Inflammatory macrophage (primary cell): ENCODE measurements at regions not wholly inside any gene's neighbourhood (a gene's known extent, or its start where the extent isn't known, plus 50 kb on each side); places are given as distances from the start of the nearest gene placed in this dataset.
"Not testable (repeated sequence)": the region's sequence is repeated elsewhere in the genome, so short reads cannot be mapped to it uniquely, and the experiment has no call there.

Experiments used
- DNase-seq, 2 donors: peaks; one replicate each; pipeline ENCODE4 v3.0.0-alpha.2; 2020 to 2022

DNA sequence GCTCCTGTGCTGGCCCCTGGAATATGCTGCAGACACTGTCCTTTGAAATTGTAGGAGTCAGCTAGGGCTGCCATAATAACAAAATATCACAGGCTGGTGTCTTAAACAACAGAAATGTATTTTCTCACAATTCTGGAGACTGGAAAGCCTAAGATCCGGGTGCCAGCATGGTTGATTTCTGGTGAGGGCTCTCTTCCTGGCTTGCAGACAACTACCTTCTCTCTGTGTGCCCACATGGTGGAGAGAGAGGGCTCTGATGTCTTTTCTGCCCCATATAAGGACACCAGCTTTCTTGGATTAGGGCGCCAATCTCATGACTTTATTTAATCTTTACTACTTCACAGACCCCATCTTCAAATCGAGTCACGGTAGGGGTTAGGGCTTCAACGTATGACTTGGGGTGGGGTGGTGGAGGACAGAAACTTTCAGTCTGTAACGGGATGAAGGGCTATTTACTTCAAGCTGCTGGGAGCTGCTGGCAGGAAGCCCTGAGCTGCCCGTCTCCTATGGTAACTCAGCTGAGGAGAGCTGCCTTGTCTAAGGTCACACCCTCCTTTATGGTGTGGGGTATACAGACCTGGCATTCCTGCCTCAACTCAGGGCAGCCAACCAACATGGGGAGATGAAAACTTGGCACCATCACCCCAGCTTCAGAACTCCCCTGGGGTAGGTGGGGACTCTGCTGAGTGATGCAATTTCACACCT, 142.9 kb upstream of the ZBED5 start:
- DNase-seq = no peak

DNA sequence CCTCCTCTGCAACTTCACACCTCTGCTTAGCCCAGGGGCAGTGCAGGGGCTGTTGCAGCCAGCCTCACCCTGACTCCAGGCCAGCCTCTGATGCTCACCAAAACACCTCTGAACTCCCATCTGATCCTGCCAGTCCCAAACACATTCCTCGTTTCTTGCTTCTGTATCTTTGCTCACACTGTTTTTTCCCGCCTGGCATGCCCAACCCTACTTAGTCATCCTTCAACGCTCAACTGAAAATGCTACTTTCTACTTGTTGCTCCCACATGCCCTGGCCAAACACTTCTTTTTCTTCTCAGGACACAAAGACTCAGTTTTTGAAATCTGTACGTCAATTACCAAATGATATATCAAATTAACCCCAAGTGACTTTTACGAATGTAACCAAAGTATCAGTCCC, 140.8 kb upstream of the ZBED5 start:
- no peak for DNase-seq

DNA sequence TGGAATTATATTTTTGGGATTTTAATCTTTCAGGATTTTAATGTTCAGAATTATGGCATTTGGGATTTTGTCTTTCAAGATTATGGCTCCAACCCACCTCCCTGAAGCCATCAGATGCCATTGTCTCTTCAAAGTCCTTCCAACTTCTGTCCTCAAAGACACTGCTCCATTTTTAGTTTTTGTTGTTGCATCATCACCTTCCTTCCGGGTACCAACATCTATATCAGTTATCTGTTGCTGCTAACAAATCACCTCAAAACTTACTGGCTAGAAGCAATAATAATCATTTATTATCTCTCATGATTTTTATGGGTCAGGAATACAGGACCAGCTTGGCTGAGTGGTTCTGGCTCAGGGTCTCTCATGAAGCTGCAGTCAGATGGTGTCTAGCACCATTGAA, 138.8 kb upstream of the ZBED5 start:
- no peak for DNase-seq

DNA sequence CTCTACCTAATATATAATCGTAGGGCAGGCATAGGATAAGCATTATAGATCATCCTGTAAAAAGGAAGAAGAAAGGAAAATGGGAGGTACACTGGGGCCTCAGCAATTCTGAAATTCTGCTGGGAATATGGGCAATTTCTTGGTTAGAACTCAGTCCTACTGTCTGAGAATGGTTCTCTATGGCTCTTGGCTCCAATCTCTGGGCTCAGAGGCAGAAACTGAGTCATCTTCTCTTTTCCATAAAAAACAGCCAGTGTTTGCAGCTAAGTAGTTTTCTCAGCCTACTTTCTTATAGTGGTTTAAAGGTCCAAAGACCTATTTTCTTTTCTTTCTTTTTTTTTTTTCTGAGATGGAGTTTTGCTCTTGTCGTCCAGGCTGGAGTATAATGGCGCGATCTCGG, 135.8 kb upstream of the ZBED5 start:
- DNase-seq = no peak

GRCh38 chr11:10993186-10993585, 135.3 kb upstream of the ZBED5 start:
- DNase-seq = no peak

DNA sequence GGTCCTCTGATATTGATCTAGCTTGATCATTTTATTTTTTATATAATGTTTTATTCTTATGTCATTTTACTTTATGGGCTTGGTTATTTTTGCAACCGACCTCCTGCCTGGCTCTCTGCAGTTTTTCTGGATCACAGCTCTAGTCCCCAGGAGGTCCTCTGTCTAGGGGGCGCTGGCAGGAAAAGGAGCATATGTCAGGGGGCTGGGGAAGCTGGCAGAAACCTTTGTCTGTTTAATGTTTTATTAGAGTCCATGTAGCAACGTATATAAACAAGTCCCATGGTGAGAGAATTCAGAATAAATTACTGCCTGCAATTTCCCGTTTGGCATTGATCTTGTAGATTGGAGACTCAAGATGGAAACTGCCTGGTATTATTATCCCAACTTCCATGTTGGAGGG, 133.5 kb upstream of the ZBED5 start:
- no peak for DNase-seq

DNA sequence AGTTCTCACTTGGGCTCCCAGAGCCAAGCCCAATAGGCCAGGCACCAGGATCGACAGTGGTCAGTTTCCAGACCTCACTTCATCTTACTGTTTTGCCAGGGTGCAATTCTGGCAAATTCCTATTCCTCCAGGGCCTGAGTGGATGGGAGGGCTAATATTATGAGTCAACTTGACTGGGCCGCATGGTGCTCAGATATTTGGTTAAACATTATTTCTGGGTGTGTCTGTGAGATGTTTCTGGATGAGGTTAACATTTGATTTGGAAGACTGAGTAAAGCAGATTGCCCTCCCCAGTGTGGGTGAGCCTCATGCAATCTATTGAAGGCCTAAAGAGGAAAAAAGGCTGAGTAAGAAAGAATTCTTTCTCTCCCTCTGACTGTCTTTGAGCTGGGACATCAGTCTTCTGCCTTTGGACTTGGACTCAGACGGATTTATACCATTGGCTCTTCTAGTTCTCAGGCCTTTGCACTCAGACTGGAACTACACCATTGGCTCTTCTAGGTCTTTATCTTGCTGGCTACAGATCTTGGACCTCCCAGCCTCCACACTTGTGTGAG, 132.9 kb upstream of the ZBED5 start:
- no peak for DNase-seq

DNA sequence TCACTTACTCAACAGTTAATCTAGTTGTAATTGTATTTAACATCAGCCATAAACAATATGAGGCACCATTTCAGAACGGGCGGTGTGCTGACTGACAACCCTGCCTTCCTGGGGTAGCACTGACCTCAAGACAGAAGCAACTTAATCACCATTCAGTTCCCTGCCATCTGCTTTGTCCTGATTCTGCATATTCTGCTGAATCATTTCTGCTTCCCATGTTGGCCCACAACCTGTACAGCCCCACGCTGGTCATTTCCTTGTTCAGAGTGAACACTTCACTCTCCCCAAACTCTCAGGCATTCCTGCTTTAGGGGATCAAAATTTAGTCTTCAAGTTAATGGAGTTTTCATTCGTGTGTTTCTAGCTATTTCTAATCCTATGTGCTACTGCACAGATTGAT, 132.3 kb upstream of the ZBED5 start:
- peak; percentile 39 to 45 for DNase-seq

DNA sequence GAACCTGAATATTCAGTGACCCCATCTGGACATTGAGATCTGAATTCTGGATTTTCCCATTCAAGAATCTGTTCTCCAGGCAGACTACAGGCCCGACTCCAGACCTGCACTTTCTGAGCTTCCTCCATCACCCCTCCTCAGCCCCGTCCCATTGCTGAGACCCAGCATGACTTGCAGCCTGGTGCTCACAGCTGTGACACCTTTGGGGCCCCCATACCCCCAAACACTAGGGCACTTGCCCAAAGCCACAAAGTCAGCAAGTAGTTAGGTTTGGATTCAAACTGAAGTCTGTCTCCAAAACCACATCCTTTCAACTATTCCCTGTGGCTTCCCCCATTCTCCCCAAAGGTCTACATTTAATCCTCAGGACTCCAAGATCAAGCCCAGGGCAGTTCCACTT, 128.2 kb upstream of the ZBED5 start:
- DNase-seq = no peak

DNA sequence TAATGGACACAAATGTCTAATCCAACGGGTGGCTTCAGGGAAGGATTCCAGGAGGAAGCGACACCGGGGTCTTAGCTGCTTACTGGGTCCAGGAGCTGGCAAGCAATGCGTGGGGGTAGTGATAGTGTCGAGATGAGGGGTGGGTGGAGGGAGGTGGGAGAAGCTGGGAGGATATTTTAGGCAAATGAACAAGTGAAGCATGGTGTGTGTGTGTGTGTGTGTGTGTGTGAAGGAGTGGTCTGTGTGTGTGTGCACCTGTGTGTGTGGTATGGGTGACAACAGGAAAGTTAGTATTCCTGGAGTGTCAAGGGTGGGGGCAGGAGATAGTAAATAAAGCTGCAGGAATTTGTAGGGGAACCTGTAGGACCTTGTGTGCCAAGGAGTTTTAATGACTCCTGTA, 126.9 kb upstream of the ZBED5 start:
- DNase-seq = no peak

DNA sequence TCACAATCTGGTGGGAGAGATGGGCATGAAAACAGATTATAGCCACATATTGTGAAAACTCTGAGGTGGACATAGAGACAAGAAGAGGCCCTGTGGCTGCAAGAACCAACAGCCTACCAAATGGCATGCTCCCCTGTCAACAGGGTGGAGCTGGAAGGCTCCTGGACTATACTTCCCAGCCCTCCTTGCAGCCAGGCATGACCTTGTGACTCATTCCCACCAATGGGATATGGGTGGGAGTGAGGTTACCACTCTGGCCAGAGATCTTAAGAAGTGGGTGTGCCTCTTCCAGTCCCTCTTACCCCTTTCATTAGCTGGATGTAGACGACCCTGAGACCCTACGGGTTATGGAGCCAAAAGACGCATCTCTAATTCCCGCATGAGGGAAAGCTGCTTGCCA, 126.4 kb upstream of the ZBED5 start:
- no peak for DNase-seq

GRCh38 chr11:10982704-10983510, 125.1 kb upstream of the ZBED5 start:
- DNase-seq = peak in 1 of 2 donors; percentile 10

GRCh38 chr11:10979529-10979928, 121.7 kb upstream of the ZBED5 start:
- peak; percentile 47 to 87 for DNase-seq

GRCh38 chr11:10978198-10978597, 120.3 kb upstream of the ZBED5 start:
- DNase-seq = peak; percentile 54 to 78

GRCh38 chr11:10975287-10975721, 117.5 kb upstream of the ZBED5 start:
- no peak for DNase-seq

GRCh38 chr11:10973416-10973815, 115.6 kb upstream of the ZBED5 start:
- peak; percentile 66 to 80 for DNase-seq

DNA sequence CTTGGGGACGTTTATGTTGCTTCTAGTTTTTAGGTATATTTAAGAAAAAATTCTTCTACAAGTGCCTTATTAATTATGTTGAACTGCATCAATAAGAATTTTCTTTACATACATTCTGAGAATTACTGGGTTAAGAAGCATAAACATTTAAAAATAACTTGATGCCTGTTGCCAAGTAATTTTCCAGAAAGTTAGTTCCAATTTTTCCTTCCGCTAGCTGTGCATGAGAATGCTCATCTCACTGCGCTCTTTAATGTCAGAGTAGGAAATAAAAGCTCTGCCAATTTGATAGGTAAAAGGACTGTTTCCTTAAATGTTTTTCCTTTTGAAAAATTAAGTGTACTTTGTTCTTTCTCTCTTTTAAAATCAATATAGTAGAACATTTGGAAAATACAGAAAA, 113.1 kb upstream of the ZBED5 start:
- no peak for DNase-seq

DNA sequence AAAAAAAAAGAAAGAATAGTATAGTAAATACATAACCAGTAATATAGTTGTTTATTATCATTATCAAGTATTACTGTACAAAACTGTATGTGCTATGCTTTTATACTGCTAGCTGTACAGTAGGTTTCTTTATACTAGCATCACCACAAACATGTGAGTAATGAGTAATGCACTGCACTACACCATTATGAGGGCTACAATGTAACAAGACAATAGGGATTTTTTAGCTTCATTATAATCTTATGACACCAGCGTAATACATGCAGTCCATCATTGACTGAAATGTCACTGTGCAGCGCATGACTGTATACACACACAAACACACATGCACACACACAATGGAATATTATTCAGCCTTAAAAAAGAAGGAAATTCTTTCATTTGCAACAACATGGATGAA, 111.5 kb upstream of the ZBED5 start:
- DNase-seq = peak in 1 of 2 donors; percentile 13

DNA sequence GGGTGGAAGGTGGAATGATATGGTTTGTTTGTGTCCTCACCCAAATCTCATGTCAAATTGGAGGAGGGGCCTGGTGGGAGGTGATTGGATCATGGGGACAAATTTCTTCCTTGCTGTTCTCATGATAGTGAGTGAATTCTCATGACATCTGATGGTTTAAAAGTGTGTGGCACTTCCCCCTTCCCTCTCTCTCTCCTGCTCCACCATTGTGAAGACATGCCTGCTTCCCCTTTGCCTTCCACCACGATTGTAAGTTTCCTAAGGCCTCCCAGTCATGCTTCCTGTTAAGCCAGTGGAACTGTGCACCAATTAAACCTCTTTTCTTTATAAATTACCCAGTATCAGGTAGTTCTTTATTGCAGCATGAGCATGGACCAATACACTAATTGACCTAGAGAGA, 99.0 kb upstream of the ZBED5 start:
- DNase-seq = peak; percentile 48 to 64

DNA sequence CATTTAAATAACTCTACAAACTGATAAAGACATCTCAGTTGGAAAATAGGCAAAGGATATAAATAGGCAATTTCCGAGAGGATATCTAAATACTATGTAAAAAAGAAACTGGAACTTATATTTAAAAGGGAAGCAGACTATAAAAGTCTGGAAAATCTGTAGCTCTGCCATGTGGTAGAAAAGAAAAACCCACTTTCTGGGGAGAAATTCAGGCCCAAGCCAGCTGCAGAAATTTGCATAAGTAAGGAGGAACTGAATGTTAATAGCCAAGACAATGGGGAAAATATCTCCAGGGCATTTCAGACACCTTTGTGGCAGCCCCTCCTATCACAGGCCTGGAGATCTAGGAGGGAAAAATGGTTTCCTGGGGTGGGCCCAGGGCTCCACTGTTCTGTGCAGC, 97.8 kb upstream of the ZBED5 start:
- no peak for DNase-seq

DNA sequence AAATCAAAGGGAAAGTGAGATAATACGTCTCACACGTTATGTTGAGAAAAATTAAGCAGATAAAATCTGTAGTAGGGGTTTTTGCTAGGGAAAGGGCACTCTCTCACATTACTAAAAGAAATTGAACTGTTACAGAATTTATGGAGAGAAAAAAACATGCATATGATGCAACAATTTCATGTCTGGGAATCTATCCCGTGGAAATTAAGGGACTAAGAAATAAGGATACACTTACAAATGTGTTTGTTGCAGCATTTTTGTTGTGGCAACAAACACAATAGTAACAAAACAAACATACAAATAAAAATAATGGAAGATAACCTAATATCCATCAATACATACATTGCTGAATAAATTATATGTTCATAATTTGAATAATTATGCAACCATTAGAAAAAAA, 96.3 kb upstream of the ZBED5 start:
- DNase-seq = no peak

DNA sequence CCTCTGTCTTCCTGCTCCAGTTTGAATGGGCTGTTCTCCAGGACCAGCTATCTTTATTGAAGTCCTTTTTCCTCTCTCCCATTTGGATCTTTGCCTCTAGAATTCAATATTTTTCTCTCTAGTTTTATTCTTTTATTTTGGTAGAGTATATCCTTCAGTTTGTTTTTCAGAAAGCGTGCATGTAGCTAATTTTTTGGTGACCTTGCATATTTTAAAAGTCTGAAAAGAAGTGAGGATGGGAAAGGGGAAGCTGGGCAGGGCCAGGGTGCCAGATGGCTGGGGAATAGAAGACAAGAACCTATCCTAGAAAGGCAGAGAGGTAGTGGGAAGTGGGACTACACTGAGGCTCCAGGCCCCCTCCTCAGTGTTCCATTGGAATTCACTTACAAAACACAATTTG, 95.0 kb upstream of the ZBED5 start:
- DNase-seq = no peak

DNA sequence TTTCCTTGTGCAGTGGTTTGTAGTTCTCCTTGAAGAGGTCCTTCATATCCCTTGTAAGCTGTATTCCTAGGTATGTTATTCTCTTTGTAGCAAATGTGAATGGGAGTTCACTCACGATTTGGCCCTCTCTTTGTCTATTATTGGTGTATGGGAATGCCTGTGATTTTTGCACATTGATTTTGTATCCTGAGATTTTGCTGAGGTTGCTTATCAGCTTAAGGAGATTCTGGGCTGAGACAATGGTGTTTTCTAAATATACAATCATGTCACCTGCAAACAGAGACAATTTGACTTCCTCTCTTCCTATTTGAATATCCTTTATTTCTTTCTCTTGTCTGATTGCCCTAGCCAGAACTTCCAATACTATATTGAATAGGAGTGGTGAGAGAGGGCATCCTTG, 90.1 kb upstream of the ZBED5 start:
- not testable (repeated sequence) for DNase-seq

GRCh38 chr11:10946072-10946471, 88.2 kb upstream of the ZBED5 start:
- DNase-seq = no peak
